ENCODE measurements at regions not wholly inside any gene's neighbourhood (a gene's known extent, or its start where the extent isn't known, plus 50 kb on each side); places are given as distances from the start of the nearest gene placed in this dataset.

DNA sequence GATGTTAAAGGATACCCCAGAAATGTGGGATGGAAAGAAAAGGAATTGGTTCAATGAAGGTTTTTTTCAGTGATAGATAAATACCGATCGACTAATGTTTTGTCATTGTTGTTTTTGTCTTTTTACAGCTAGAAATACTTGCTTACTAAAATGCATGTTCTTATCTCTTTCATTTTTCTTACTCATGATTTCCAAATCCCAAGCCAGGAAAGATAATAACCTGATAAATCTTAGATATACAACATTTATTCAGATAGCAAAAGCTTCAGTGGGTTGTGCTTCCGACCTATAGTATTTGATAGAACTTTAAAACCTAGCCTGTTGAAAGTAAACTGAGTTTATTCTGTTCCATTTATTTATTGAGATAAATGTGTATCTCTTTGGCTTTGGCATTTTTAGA lies 187.5 kb downstream of the EDN1 start:
- no peak for TF ChIP-seq CTCF (IDR thresholded peaks at IDR 0.05; ENCODE audit: low read depth, low read length)
- no peak for TF ChIP-seq EZH2phosphoT487 (IDR thresholded peaks at IDR 0.05; ENCODE audit: low read depth)
